IMR-90 (cell line): ENCODE measurements at regions not wholly inside any gene's neighbourhood (a gene's known extent, or its start where the extent isn't known, plus 50 kb on each side); places are given as distances from the start of the nearest gene placed in this dataset.

Experiments used
- ATAC-seq: fragments of 200-7000 bp; cut with Tn5 transposase; 2 replicates; pipeline ENCODE4 v1.9.1; 2020; ENCODE audit warnings: low read depth, mild to moderate bottlenecking, moderate library complexity
- BruUV-seq: library from RNA; stranded (reverse); fragments of 400-500 nt; replicated peaks from 2 replicates; lab custom pipeline; 2021; lab: Mats Ljungman, UMichigan
- CTCF ChIA-PET: fragments of 300-600 bp; formaldehyde crosslinking; extraction: SDS; loops from one replicate; lab custom pipeline; 2021; ENCODE audit warnings: antibody characterized with exemption; lab: Yijun Ruan, JAX
- POLR2A ChIA-PET: fragments of 300-600 bp; sonication (Branson Sonifier 250); formaldehyde crosslinking; loops from one replicate; lab custom pipeline; 2022; ENCODE audit warnings: antibody characterized with exemption; ENCODE audit not compliant: unreplicated experiment; lab: Charles Lee
- DNase-seq: peaks from one replicate; pipeline ENCODE4 v3.0.0; 2013
- H2AFZ ChIP-seq: replicated peaks from 2 replicates; pipeline ENCODE3; 2013; ENCODE audit warnings: low read length, mild to moderate bottlenecking; ENCODE audit not compliant: poor library complexity
- H2AK5ac ChIP-seq: 2 replicates; pipeline ENCODE4 v1.6.1; 2013; ENCODE audit warnings: low read depth, low read length, inconsistent platforms
- H2AK9ac ChIP-seq: replicated peaks from 2 replicates; pipeline ENCODE3; 2013; ENCODE audit warnings: mild to moderate bottlenecking, low read depth, low read length, moderate library complexity; ENCODE audit not compliant: poor library complexity
- H2BK120ac ChIP-seq: 2 replicates; pipeline ENCODE4 v1.6.1; 2013; ENCODE audit warnings: low read depth, low read length, inconsistent platforms
- H2BK15ac ChIP-seq: 3 replicates; pipeline ENCODE4 v1.6.1; 2013; ENCODE audit warnings: low read depth, low read length, inconsistent platforms
- H2BK20ac ChIP-seq: 2 replicates; pipeline ENCODE4 v1.6.1; 2013; ENCODE audit warnings: low read depth, mild to moderate bottlenecking, inconsistent platforms, low read length, moderate library complexity
- H2BK5ac ChIP-seq: 2 replicates; pipeline ENCODE4 v1.6.1; 2013; ENCODE audit warnings: mild to moderate bottlenecking, low read depth, low read length, inconsistent platforms; ENCODE audit not compliant: poor library complexity, severe bottlenecking
- H3K14ac ChIP-seq: replicated peaks from 2 replicates; pipeline ENCODE4 v1.6.1; 2013; ENCODE audit warnings: low read depth, low read length, inconsistent platforms
- H3K18ac ChIP-seq: 2 replicates; pipeline ENCODE4 v1.6.1; 2013; ENCODE audit warnings: low read depth, low read length, control low read depth
- H3K23ac ChIP-seq: 2 replicates; pipeline ENCODE4 v1.6.1; 2013; ENCODE audit warnings: low read depth, low read length, inconsistent platforms
- H3K27ac ChIP-seq: 2 replicates; pipeline ENCODE4 v1.5.1; 2013; ENCODE audit warnings: mild to moderate bottlenecking, control low read depth, low read length; ENCODE audit not compliant: insufficient read depth
- H3K27me3 ChIP-seq: 2 replicates; pipeline ENCODE4 v1.6.1; 2013; ENCODE audit warnings: low read length; ENCODE audit not compliant: control insufficient read depth, insufficient read depth
- H3K36me3 ChIP-seq: 2 replicates; pipeline ENCODE4 v1.6.1; 2013; ENCODE audit warnings: low read length, mixed read lengths; ENCODE audit not compliant: control insufficient read depth, insufficient read depth
- H3K4ac ChIP-seq: 2 replicates; pipeline ENCODE4 v1.6.1; 2013; ENCODE audit warnings: low read depth, low read length, inconsistent platforms
- H3K4me1 ChIP-seq: 2 replicates; pipeline ENCODE4 v1.6.1; 2013; ENCODE audit warnings: low read length, mixed read lengths; ENCODE audit not compliant: control insufficient read depth, insufficient read depth
- H3K4me2 ChIP-seq: 2 replicates; pipeline ENCODE4 v1.6.1; 2013; ENCODE audit warnings: low read depth, mild to moderate bottlenecking, control low read depth, low read length, moderate library complexity
- H3K4me3 ChIP-seq: 2 replicates; pipeline ENCODE4 v1.5.1; 2013; ENCODE audit warnings: low read depth, mild to moderate bottlenecking, control low read depth, low read length, moderate library complexity; ENCODE audit not compliant: insufficient read depth
- H3K56ac ChIP-seq: 2 replicates; pipeline ENCODE4 v1.6.1; 2013; ENCODE audit warnings: low read length, inconsistent platforms; ENCODE audit not compliant: insufficient read depth; ENCODE audit errors: extremely low read depth
- H3K79me1 ChIP-seq, 2 experiments: 2 replicates each; pipeline ENCODE4 v1.6.1; 2013; ENCODE audit warnings: low read length in 2 of 2, inconsistent platforms in 1 of 2, low read depth in 1 of 2
- H3K9ac ChIP-seq: 2 replicates; pipeline ENCODE4 v1.6.1; 2013; ENCODE audit warnings: low read depth, low read length, control low read depth
- H3K9me1 ChIP-seq: 2 replicates; pipeline ENCODE4 v1.6.1; 2013; ENCODE audit warnings: low read length, inconsistent platforms; ENCODE audit not compliant: insufficient read depth
- H3K9me3 ChIP-seq: 2 replicates; pipeline ENCODE4 v1.6.1; 2013; ENCODE audit warnings: low read length; ENCODE audit not compliant: control insufficient read depth, insufficient read depth
- H4K20me1 ChIP-seq: 2 replicates; pipeline ENCODE4 v1.6.1; 2013; ENCODE audit warnings: low read length, inconsistent platforms; ENCODE audit not compliant: insufficient read depth
- H4K5ac ChIP-seq: 2 replicates; pipeline ENCODE4 v1.6.1; 2013; ENCODE audit warnings: mild to moderate bottlenecking, low read depth, low read length, control low read depth
- H4K8ac ChIP-seq, 2 experiments: 2 replicates each; pipeline ENCODE4 v1.6.1; 2013; ENCODE audit warnings: low read depth in 2 of 2, low read length in 2 of 2, control low read depth in 1 of 2, inconsistent platforms in 1 of 2
- H4K91ac ChIP-seq: 2 replicates; pipeline ENCODE4 v1.6.1; 2013; ENCODE audit warnings: low read depth, low read length, inconsistent platforms; ENCODE audit not compliant: insufficient read depth
- BHLHE40 ChIP-seq: fragments of 150-350 bp; IDR thresholded peaks from 2 replicates; pipeline ENCODE4 v1.6.1; 2016; ENCODE audit warnings: mild to moderate bottlenecking, low read depth, low read length
- POLR2A ChIP-seq: IDR thresholded peaks from 2 replicates; pipeline ENCODE4 v1.6.1; 2012; ENCODE audit warnings: mild to moderate bottlenecking, low read depth, low read length
- RCOR1 ChIP-seq: IDR thresholded peaks from 2 replicates; pipeline ENCODE4 v1.6.1; 2012; ENCODE audit warnings: mild to moderate bottlenecking, low read length, improper control_type of control experiment; ENCODE audit not compliant: insufficient replicate concordance
- RFX5 ChIP-seq: IDR thresholded peaks from 2 replicates; pipeline ENCODE4 v1.8.0; 2012; ENCODE audit warnings: low read depth, mild to moderate bottlenecking, low read length, moderate library complexity
- WGBS, 2 experiments: methylation state at CpG; one replicate each; pipeline versions ENCODE4 v1.1.5 to v1.1.7; 2013; ENCODE audit warnings: missing lambda C conversion rate in 2 of 2; ENCODE audit not compliant: insufficient read length in 1 of 2; ENCODE audit errors: extremely low coverage in 2 of 2; 5-methylcytosine and 5-hydroxymethylcytosine counted together
- dilution Hi-C: fragments of 300-500 bp; cut with HindIII; formaldehyde crosslinking; loops from one replicate; pipeline ENCODE4 v1.14.3; 2018; ENCODE audit warnings: low sequenced_read_pairs; ENCODE audit not compliant: unreplicated experiment
- in situ Hi-C: fragments of 300-500 bp; cut with MboI; formaldehyde crosslinking; loops from 3 replicates; pipeline ENCODE4 v1.14.3; 2019; ENCODE audit warnings: low sequenced_read_pairs, inconsistent platforms, mixed read lengths
- intact Hi-C: fragments of 100-400 bp; cut with micrococcal nuclease; formaldehyde crosslinking; loops from 2 replicates; pipeline ENCODE4 v1.10.0; 2022
- TF ChIP-seq, protein P1 (sequence below): fragments of 150-350 bp; IDR thresholded peaks from 2 replicates; pipeline ENCODE4 v1.6.1; 2016; ENCODE audit warnings: low read depth, mild to moderate bottlenecking, low read length, moderate library complexity, borderline replicate concordance

DNA sequence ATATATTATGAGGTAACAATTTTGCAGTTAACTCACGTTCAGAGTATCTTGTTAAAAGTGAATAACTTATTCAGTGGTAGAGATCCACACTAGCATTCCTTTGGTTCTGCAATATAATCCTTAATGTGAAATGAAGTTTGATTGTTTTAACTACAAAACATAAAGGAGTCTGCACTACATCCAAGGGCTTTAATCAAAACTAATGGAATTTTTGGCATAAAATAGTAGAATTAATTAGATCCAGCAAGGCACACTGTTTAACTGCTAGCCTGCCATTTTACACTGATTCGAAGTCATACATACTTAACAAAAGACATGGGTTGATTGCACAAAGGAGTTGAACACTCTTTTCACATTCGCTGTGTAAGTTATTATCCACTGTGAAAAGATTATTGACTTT is 263.0 kb upstream of the ROBO2 start:
- Histone ChIP-seq H4K20me1 (no peaks in the 10 kb centered on the region), H2BK120ac (no peak overlapping the region), H3K4me3 (no peak overlapping the region), H3K79me1 (no peaks in the 10 kb centered on the region), H2AK9ac (no peak overlapping the region), H4K8ac (no peak overlapping the region), H3K56ac (no peak overlapping the region), H4K5ac (no peak overlapping the region), H3K4me1 (no peaks in the 10 kb centered on the region), H2BK20ac (no peak overlapping the region), H3K4me2 (no peak overlapping the region), H3K36me3 (no peaks in the 10 kb centered on the region), H3K9me1 (no peaks in the 10 kb centered on the region), H3K9ac (no peak overlapping the region), H3K27ac (no peak overlapping the region), H3K9me3 (no peaks in the 10 kb centered on the region), H3K18ac (no peak overlapping the region), H2BK5ac (no peak overlapping the region), H3K27me3 (no peaks in the 10 kb centered on the region), H4K91ac (no peak overlapping the region), H2AK5ac (no peak overlapping the region), H2BK15ac (no peak overlapping the region), H3K23ac (no peak overlapping the region), H2AFZ (no peak overlapping the region), H3K4ac (no peak overlapping the region), H3K14ac (no peak overlapping the region)
- dilution Hi-C loops (no loop called here), intact Hi-C loops (no loop called here), in situ Hi-C loops (no loop called here)
- DNase-seq (no peak), ATAC-seq (no peak)
- no TSS peak for BruUV-seq
- WGBS, 2 experiments = no CpG with 5 or more reads among the region's 3 CpGs
- CTCF ChIA-PET = no interaction called here
- POLR2A ChIA-PET = no interaction called here
- no peak for TF ChIP-seq RFX5
- no peak for TF ChIP-seq RCOR1
- TF ChIP-seq, protein P1, sequence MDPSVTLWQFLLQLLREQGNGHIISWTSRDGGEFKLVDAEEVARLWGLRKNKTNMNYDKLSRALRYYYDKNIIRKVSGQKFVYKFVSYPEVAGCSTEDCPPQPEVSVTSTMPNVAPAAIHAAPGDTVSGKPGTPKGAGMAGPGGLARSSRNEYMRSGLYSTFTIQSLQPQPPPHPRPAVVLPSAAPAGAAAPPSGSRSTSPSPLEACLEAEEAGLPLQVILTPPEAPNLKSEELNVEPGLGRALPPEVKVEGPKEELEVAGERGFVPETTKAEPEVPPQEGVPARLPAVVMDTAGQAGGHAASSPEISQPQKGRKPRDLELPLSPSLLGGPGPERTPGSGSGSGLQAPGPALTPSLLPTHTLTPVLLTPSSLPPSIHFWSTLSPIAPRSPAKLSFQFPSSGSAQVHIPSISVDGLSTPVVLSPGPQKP = no peak
- no peak for TF ChIP-seq POLR2A
- TF ChIP-seq BHLHE40 = no peak
